Activated CD4-positive, CD25-positive, alpha-beta regulatory T cell (primary cell): ENCODE measurements at regions not wholly inside any gene's neighbourhood (a gene's known extent, or its start where the extent isn't known, plus 50 kb on each side); places are given as distances from the start of the nearest gene placed in this dataset.

Experiments used
- DNase-seq, 4 experiments: peaks; one replicate each; lab custom pipeline; 2025; lab: John Stamatoyannopoulos, UW

GRCh38 chrX:117215683-117216082 is 752.9 kb upstream of the CT83 start:
- no peak for DNase-seq

- DNase-seq, result no peak
Measured at GRCh38 chrX:117196481-117196880, 733.7 kb upstream of the CT83 start.

- DNase-seq, result no peak
Measured at GRCh38 chrX:117147249-117147648, 684.5 kb upstream of the CT83 start.

GRCh38 chrX:117138070-117138469 is 675.3 kb upstream of the CT83 start:
- no peak for DNase-seq

- no peak for DNase-seq
Measured at GRCh38 chrX:117134983-117135382, 672.2 kb upstream of the CT83 start.

- DNase-seq, result no peak
Measured at GRCh38 chrX:117120700-117121099, 657.9 kb upstream of the CT83 start.

GRCh38 chrX:117096528-117096927 is 633.8 kb upstream of the CT83 start:
- no peak for DNase-seq

GRCh38 chrX:117095393-117095792 is 632.6 kb upstream of the CT83 start:
- no peak for DNase-seq

GRCh38 chrX:117094149-117094548 is 631.4 kb upstream of the CT83 start:
- DNase-seq, result no peak

- no peak for DNase-seq
Measured at GRCh38 chrX:117093319-117093718, 630.5 kb upstream of the CT83 start.

GRCh38 chrX:117092641-117093040 is 629.9 kb upstream of the CT83 start:
- no peak for DNase-seq

GRCh38 chrX:117063224-117063623 is 600.4 kb upstream of the CT83 start:
- DNase-seq, result no peak

- DNase-seq, result no peak
Measured at GRCh38 chrX:117059848-117060247, 597.1 kb upstream of the CT83 start.

- DNase-seq, result no peak
Measured at GRCh38 chrX:117053260-117053659, 590.5 kb upstream of the CT83 start.

GRCh38 chrX:117038918-117039440 is 576.2 kb upstream of the CT83 start:
- DNase-seq, result no peak

GRCh38 chrX:117010243-117010642 is 547.5 kb upstream of the CT83 start:
- DNase-seq, result no peak

- DNase-seq, result no peak
Measured at GRCh38 chrX:117002981-117003380, 540.2 kb upstream of the CT83 start.

- no peak for DNase-seq
Measured at GRCh38 chrX:116975517-116975916, 512.7 kb upstream of the CT83 start.

- no peak for DNase-seq
Measured at GRCh38 chrX:116972362-116972761, 509.6 kb upstream of the CT83 start.

- DNase-seq, result no peak
Measured at GRCh38 chrX:116961872-116962582, 499.3 kb upstream of the CT83 start.

GRCh38 chrX:116930311-116930710 is 467.5 kb upstream of the CT83 start:
- DNase-seq, result no peak

- no peak for DNase-seq
Measured at GRCh38 chrX:116897526-116897925, 434.8 kb upstream of the CT83 start.

- no peak for DNase-seq
Measured at GRCh38 chrX:116881961-116882360, 419.2 kb upstream of the CT83 start.

- no peak for DNase-seq
Measured at GRCh38 chrX:116873671-116874070, 410.9 kb upstream of the CT83 start.
